ENCODE measurements at regions not wholly inside any gene's neighbourhood (a gene's known extent, or its start where the extent isn't known, plus 50 kb on each side); places are given as distances from the start of the nearest gene placed in this dataset.

DNA sequence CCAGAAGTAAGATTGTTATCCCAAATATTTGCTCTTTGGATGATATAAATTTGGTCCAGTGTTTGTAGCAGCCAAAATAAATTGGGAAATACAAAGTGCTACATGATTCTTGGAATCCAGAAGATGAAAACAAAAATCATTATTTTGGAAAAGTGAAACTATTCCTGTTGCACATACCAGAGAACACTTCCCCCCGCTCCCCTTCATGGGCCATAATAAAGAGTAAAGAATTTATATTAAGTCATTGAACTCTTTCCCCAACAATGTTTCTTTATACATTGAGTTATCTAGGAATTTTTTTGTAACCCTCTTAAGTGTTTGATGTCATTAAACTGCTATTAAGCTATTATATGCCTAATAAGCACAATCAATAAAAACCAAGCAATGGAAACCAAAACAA, 490.4 kb upstream of the HS3ST5 start:
- Histone ChIP-seq H3K79me2 (ENCODE audit: control insufficient read depth in 1 of 2, insufficient read depth in 2 of 2, low read length in 2 of 2) (no peaks in the 10 kb centered on the region), H3K27me3 (replicated peaks in 1 of 4; ENCODE audit: control insufficient read depth in 3 of 4, extremely low read depth in 1 of 4, insufficient read depth in 3 of 4, low read length in 3 of 4) (no peaks in the 10 kb centered on the region), H3K18ac (ENCODE audit: extremely low read depth, low read length) (no peak overlapping the region), H3K4me2 (ENCODE audit: insufficient read depth in 1 of 2, low read depth in 2 of 2, low read length in 2 of 2) (no peak overlapping the region), H2BK120ac (replicated peaks; ENCODE audit: low read depth, low read length) (no peak overlapping the region), H4K91ac (replicated peaks; ENCODE audit: insufficient read length, low read length) (no peak overlapping the region), H2AFZ (ENCODE audit: low read length) (no peak overlapping the region), H4K20me1 (replicated peaks in 1 of 2; ENCODE audit: control insufficient read depth in 1 of 2, insufficient read depth in 2 of 2, low read length in 2 of 2) (no peaks in the 10 kb centered on the region), H3K9me3 (ENCODE audit: insufficient read depth in 2 of 2, low read depth in 1 of 2, low read length in 1 of 2) (no peaks in the 10 kb centered on the region), H2BK12ac (ENCODE audit: low read depth, low read length) (no peak overlapping the region), H3K23ac (ENCODE audit: insufficient read length) (no peak overlapping the region), H2BK5ac (ENCODE audit: low read depth, low read length) (no peak overlapping the region), H3K27ac (ENCODE audit: low read depth, low read length) (no peak overlapping the region), H2BK15ac (ENCODE audit: low read length) (no peak overlapping the region), H3K4me3 (ENCODE audit: extremely low read depth in 1 of 4, insufficient read depth in 2 of 4, low read depth in 3 of 4, low read length in 4 of 4) (no peak overlapping the region), H4K8ac (ENCODE audit: extremely low read depth, insufficient read depth, low read length) (no peak overlapping the region), H3K4me1 (replicated peaks in 1 of 4; ENCODE audit: control insufficient read depth in 3 of 4, insufficient read depth in 4 of 4, low read length in 3 of 4) (no peaks in the 10 kb centered on the region), H3K56ac (replicated peaks; ENCODE audit: insufficient read length, low read depth, low read length) (no peak overlapping the region), H3K23me2 (ENCODE audit: low read depth, low read length) (no peaks in the 10 kb centered on the region), H3K9ac (replicated peaks in 1 of 4; ENCODE audit: extremely low read depth in 1 of 4, low read depth in 3 of 4, low read length in 3 of 4) (no peak overlapping the region), H4K5ac (ENCODE audit: insufficient read length, low read depth, low read length) (no peak overlapping the region), H3K4ac (replicated peaks; ENCODE audit: insufficient read length, low read depth, low read length) (no peak overlapping the region), H2BK20ac (ENCODE audit: low read length) (no peak overlapping the region), H3K14ac (ENCODE audit: insufficient read length) (no peak overlapping the region), H2AK5ac (ENCODE audit: low read depth, low read length) (no peak overlapping the region), H3K36me3 (ENCODE audit: control insufficient read depth in 2 of 4, insufficient read depth in 4 of 4, low read length in 3 of 4) (no peaks in the 10 kb centered on the region), H3K79me1 (ENCODE audit: low read depth, low read length) (no peaks in the 10 kb centered on the region)
- TF ChIP-seq HDAC6 (IDR thresholded peaks at IDR 0.05; ENCODE audit: low read depth, low read length) (no peak), CBX5 (IDR thresholded peaks at IDR 0.05; ENCODE audit: low read depth, low read length) (no peak), CTBP2 (IDR thresholded peaks at IDR 0.05; ENCODE audit: borderline replicate concordance, insufficient read depth, insufficient read length, low read length) (no peak), ASH2L (IDR thresholded peaks at IDR 0.05; ENCODE audit: low read length) (no peak), CREB1 (IDR thresholded peaks at IDR 0.05) (no peak), TCF12 (IDR thresholded peaks at IDR 0.05; ENCODE audit: low read depth, low read length) (no peak), YY1 (IDR thresholded peaks at IDR 0.05; ENCODE audit: low read depth, low read length) (no peak)
- TF ChIP-seq, protein P1, sequence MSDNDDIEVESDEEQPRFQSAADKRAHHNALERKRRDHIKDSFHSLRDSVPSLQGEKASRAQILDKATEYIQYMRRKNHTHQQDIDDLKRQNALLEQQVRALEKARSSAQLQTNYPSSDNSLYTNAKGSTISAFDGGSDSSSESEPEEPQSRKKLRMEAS (IDR thresholded peaks at IDR 0.05), result no peak
- WGBS, 2 experiments (ENCODE audit: extremely low coverage in 1 of 2, insufficient coverage in 1 of 2, insufficient read length in 1 of 2, insufficient replicate concordance in 2 of 2, low coverage in 1 of 2, low lambda C conversion rate in 2 of 2, missing lambda C conversion rate in 1 of 2), result 100% methylated on average over 1 of the region's 1 CpG; no CpG with 5 or more reads in 1 of the 2 experiments
- ChIA-PET CTCF (ENCODE audit: partially characterized antibody) (interaction anchor here (1.0 kb wide), 2 partner anchors 8 to 10 kb away, joined by 3 read pairs; no protein-coding TSS in a partner anchor), POLR2A (ENCODE audit: partially characterized antibody) (no interaction called here)
- FAIRE-seq, result no peak
- no peak for DNase-seq (ENCODE audit: low read depth in 1 of 2, low spot score in 2 of 2)
